SK-N-SH (cell line): ENCODE measurements at regions not wholly inside any gene's neighbourhood (a gene's known extent, or its start where the extent isn't known, plus 50 kb on each side); places are given as distances from the start of the nearest gene placed in this dataset.

ENCODE experiments used
- CTCF ChIA-PET: fragments of 300-600, 350-600 bp; formaldehyde crosslinking; extraction: SDS; loops from one replicate; lab custom pipeline; 2021; lab: Yijun Ruan, JAX
- POLR2A ChIA-PET: fragments of 350-600 bp; sonication (Branson Sonifier 250); formaldehyde crosslinking; extraction: SDS; loops from one replicate; lab custom pipeline; 2020; ENCODE audit warnings: antibody characterized with exemption, inconsistent platforms; lab: Yijun Ruan, JAX
- DNase-seq: peaks from one replicate; pipeline ENCODE4 v3.0.0; 2012
- H2AFZ ChIP-seq: fragments of 200-600 bp; sonication (generic); 2 replicates; pipeline ENCODE4 v1.8.1; 2016; ENCODE audit warnings: antibody characterized with exemption, mild to moderate bottlenecking, low read depth
- H3F3A ChIP-seq: fragments of 200-600 bp; sonication (generic); replicated peaks from 2 replicates; pipeline ENCODE3; 2016; ENCODE audit warnings: antibody characterized with exemption, mild to moderate bottlenecking; ENCODE audit not compliant: insufficient read depth
- H3K27ac ChIP-seq, 2 experiments: fragments of 200-500 bp in 1 of 2; fragments of 200-600 bp in 1 of 2; sonication (Bioruptor generic) in 1 of 2; sonication (generic), shearing (Covaris generic) in 1 of 2; 2 replicates each; pipeline versions ENCODE4 v1.5.1 to v1.6.1; 2014 to 2016; ENCODE audit warnings: low read depth in 2 of 2, inconsistent platforms in 1 of 2, low read length in 1 of 2, mild to moderate bottlenecking in 1 of 2, mixed read lengths in 1 of 2
- H3K27me3 ChIP-seq: fragments of 200-600 bp; sonication (generic), shearing (Covaris generic); 2 replicates; pipeline ENCODE4 v1.6.1; 2016; ENCODE audit warnings: mixed run types; ENCODE audit not compliant: insufficient read depth
- H3K36me3 ChIP-seq, 2 experiments: fragments of 200-500 bp in 1 of 2; fragments of 200-600 bp in 1 of 2; sonication (Bioruptor generic) in 1 of 2; sonication (generic) in 1 of 2; replicated peaks in 1 of 2; 2 replicates each; pipeline versions ENCODE3 to v1.5.1; 2014 to 2016; ENCODE audit warnings: low read length in 1 of 2, mild to moderate bottlenecking in 1 of 2; ENCODE audit not compliant: insufficient read depth in 2 of 2, control insufficient read depth in 1 of 2
- H3K4me1 ChIP-seq, 2 experiments: fragments of 200-500 bp in 1 of 2; fragments of 200-600 bp in 1 of 2; sonication (Bioruptor generic) in 1 of 2; sonication (generic), shearing (Covaris generic) in 1 of 2; 2 replicates each; pipeline versions ENCODE4 v1.5.1 to v1.6.1; 2014 to 2016; ENCODE audit warnings: low read depth in 1 of 2, low read length in 1 of 2, mixed run types in 1 of 2; ENCODE audit not compliant: insufficient read depth in 2 of 2, control insufficient read depth in 1 of 2
- H3K4me2 ChIP-seq: fragments of 200-600 bp; sonication (generic), shearing (Covaris generic); 2 replicates; pipeline ENCODE4 v1.6.1; 2017; ENCODE audit warnings: mixed run types
- H3K4me3 ChIP-seq, 2 experiments: fragments of 200-500 bp in 1 of 2; fragments of 200-600 bp in 1 of 2; sonication (Bioruptor generic) in 1 of 2; sonication (generic), shearing (Covaris generic) in 1 of 2; 2 replicates each; pipeline versions ENCODE4 v1.5.1 to v1.8.1; 2014 to 2016; ENCODE audit warnings: low read depth in 2 of 2, inconsistent platforms in 1 of 2, low read length in 1 of 2, mild to moderate bottlenecking in 1 of 2, mixed read lengths in 1 of 2, moderate library complexity in 1 of 2
- H3K79me2 ChIP-seq: fragments of 200-600 bp; sonication (generic); 2 replicates; pipeline ENCODE4 v1.8.1; 2017; ENCODE audit warnings: mild to moderate bottlenecking; ENCODE audit not compliant: insufficient read depth
- H3K9ac ChIP-seq: fragments of 200-600 bp; sonication (generic); 2 replicates; pipeline ENCODE4 v1.6.1; 2017; ENCODE audit warnings: mixed run types
- H3K9me2 ChIP-seq: fragments of 200-600 bp; sonication (generic); 2 replicates; pipeline ENCODE4 v1.6.1; 2017; ENCODE audit warnings: mixed run types
- H3K9me3 ChIP-seq: fragments of 200-600 bp; sonication (generic); 2 replicates; pipeline ENCODE4 v1.6.1; 2017; ENCODE audit warnings: mixed run types, mild to moderate bottlenecking, moderate library complexity
- H4K20me1 ChIP-seq: fragments of 200-600 bp; sonication (generic); 2 replicates; pipeline ENCODE4 v1.6.1; 2017; ENCODE audit warnings: mild to moderate bottlenecking, mixed run types; ENCODE audit not compliant: insufficient read depth
- ELF1 ChIP-seq: IDR thresholded peaks from 2 replicates; pipeline ENCODE4 v1.4.0; 2012
- EP300 ChIP-seq, 2 experiments: IDR thresholded peaks; 2 replicates each; pipeline versions ENCODE4 v1.4.0 to v1.6.1; 2012; ENCODE audit warnings: borderline replicate concordance in 1 of 2, low read depth in 1 of 2, low read length in 1 of 2
- EZH2phosphoT487 ChIP-seq: fragments of 200-600 bp; sonication (generic); IDR thresholded peaks from 2 replicates; pipeline ENCODE4 v1.6.1; 2017; ENCODE audit warnings: low read depth, mixed run types, mild to moderate bottlenecking, antibody characterized with exemption, moderate library complexity, borderline replicate concordance
- FOXM1 ChIP-seq: IDR thresholded peaks from 2 replicates; pipeline ENCODE4 v1.4.0; 2012; ENCODE audit warnings: low read depth, mild to moderate bottlenecking
- GATA2 ChIP-seq: sonication (generic); formaldehyde crosslinking; IDR thresholded peaks from 2 replicates; pipeline ENCODE4 v1.5.0; 2020; ENCODE audit warnings: mild to moderate bottlenecking, missing genetic modification reagents
- JUND ChIP-seq: IDR thresholded peaks from 2 replicates; pipeline ENCODE4 v1.4.0; 2012
- MXI1 ChIP-seq: IDR thresholded peaks from 2 replicates; pipeline ENCODE4 v1.6.1; 2012; ENCODE audit warnings: mild to moderate bottlenecking, low read depth, low read length, improper control_type of control experiment
- NRF1 ChIP-seq: IDR thresholded peaks from 2 replicates; pipeline ENCODE4 v1.6.1; 2012; ENCODE audit warnings: low read depth, mild to moderate bottlenecking, low read length
- POLR2AphosphoS5 ChIP-seq: IDR thresholded peaks from 2 replicates; pipeline ENCODE4 v1.6.1; 2012; ENCODE audit warnings: low read depth, low read length
- RAD21 ChIP-seq: IDR thresholded peaks from 2 replicates; pipeline ENCODE4 v1.6.1; 2012; ENCODE audit warnings: mild to moderate bottlenecking, low read length
- YY1 ChIP-seq: IDR thresholded peaks from 2 replicates; pipeline ENCODE4 v1.4.0; 2012; ENCODE audit warnings: low read depth, mild to moderate bottlenecking
- WGBS: methylation state at CpG from one replicate; pipeline ENCODE4 v1.1.6; 2017; ENCODE audit warnings: low lambda C conversion rate; 5-methylcytosine and 5-hydroxymethylcytosine counted together
- TF ChIP-seq, protein P1 (sequence below): fragments of 150-350 bp; IDR thresholded peaks from 2 replicates; pipeline ENCODE4 v1.6.1; 2016; ENCODE audit warnings: mild to moderate bottlenecking, low read depth, low read length
- TF ChIP-seq, protein P2 (sequence below): IDR thresholded peaks from 2 replicates; pipeline ENCODE4 v1.4.0; 2012; ENCODE audit warnings: low read depth, borderline replicate concordance
- TF ChIP-seq, protein P3 (sequence below): IDR thresholded peaks from 2 replicates; pipeline ENCODE4; 2012
- TF ChIP-seq, protein P4 (sequence below): IDR thresholded peaks from 2 replicates; pipeline ENCODE4 v1.6.1; 2012; ENCODE audit warnings: mild to moderate bottlenecking, low read depth, low read length, moderate library complexity
- TF ChIP-seq, protein P5 (sequence below): fragments of 200-600 bp; sonication (generic); IDR thresholded peaks from 2 replicates; pipeline ENCODE4 v1.6.1; 2017; ENCODE audit warnings: antibody characterized with exemption, mild to moderate bottlenecking, moderate library complexity
- TF ChIP-seq, protein P6 (sequence below): IDR thresholded peaks from 2 replicates; pipeline ENCODE4 v1.4.0; 2012; ENCODE audit warnings: low read depth, borderline replicate concordance

DNA sequence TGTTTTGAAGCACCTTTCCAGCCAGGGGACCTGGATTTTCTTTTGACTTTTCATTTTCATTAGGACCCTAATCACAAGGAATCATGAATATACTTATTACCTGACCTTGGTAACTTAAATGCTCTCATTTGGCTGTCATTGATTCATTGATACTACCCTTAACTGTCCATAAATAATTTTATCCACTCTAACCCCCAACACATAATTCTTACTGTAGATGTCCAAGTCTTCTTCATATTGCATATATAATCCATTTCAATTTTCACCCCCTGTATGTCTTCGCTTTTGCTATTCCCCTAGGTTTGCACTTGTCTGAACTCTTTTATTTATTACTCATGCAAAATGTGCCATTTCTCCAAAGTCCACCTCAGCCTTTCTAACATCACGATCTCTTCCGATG is 602.9 kb downstream of the MMUT start:
- H3K27ac ChIP-seq: no peak overlapping the region
- DNase-seq: no peak
- no peaks in the 10 kb centered on the region for H3K36me3 ChIP-seq
- peaks cover 4% of the 10 kb centered on the region; the same call in 1 of the 2 replicates for H3K27me3 ChIP-seq
- no peaks in the 10 kb centered on the region for H3K79me2 ChIP-seq
- no peak overlapping the region for H3K9ac ChIP-seq
- H3F3A ChIP-seq: no peaks in the 10 kb centered on the region
- no peaks in the 10 kb centered on the region for H3K4me1 ChIP-seq
- no peak for TF ChIP-seq MXI1
- TF ChIP-seq, protein P1, sequence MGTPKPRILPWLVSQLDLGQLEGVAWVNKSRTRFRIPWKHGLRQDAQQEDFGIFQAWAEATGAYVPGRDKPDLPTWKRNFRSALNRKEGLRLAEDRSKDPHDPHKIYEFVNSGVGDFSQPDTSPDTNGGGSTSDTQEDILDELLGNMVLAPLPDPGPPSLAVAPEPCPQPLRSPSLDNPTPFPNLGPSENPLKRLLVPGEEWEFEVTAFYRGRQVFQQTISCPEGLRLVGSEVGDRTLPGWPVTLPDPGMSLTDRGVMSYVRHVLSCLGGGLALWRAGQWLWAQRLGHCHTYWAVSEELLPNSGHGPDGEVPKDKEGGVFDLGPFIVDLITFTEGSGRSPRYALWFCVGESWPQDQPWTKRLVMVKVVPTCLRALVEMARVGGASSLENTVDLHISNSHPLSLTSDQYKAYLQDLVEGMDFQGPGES: no peak
- TF ChIP-seq ELF1: no peak
- no peak for TF ChIP-seq GATA2 (CRISPR knock-in tag)
- TF ChIP-seq, protein P2, sequence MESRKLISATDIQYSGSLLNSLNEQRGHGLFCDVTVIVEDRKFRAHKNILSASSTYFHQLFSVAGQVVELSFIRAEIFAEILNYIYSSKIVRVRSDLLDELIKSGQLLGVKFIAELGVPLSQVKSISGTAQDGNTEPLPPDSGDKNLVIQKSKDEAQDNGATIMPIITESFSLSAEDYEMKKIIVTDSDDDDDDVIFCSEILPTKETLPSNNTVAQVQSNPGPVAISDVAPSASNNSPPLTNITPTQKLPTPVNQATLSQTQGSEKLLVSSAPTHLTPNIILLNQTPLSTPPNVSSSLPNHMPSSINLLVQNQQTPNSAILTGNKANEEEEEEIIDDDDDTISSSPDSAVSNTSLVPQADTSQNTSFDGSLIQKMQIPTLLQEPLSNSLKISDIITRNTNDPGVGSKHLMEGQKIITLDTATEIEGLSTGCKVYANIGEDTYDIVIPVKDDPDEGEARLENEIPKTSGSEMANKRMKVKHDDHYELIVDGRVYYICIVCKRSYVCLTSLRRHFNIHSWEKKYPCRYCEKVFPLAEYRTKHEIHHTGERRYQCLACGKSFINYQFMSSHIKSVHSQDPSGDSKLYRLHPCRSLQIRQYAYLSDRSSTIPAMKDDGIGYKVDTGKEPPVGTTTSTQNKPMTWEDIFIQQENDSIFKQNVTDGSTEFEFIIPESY: no peak
- TF ChIP-seq POLR2AphosphoS5: no peak
- TF ChIP-seq, protein P3, sequence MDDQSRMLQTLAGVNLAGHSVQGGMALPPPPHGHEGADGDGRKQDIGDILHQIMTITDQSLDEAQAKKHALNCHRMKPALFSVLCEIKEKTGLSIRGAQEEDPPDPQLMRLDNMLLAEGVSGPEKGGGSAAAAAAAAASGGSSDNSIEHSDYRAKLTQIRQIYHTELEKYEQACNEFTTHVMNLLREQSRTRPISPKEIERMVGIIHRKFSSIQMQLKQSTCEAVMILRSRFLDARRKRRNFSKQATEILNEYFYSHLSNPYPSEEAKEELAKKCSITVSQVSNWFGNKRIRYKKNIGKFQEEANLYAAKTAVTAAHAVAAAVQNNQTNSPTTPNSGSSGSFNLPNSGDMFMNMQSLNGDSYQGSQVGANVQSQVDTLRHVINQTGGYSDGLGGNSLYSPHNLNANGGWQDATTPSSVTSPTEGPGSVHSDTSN: no peak
- no peak for TF ChIP-seq FOXM1
- TF ChIP-seq NRF1: no peak
- no peak for TF ChIP-seq EP300 (IDR thresholded peaks at IDR 0.05; ENCODE audit: borderline replicate concordance in 1 of 2, low read depth in 1 of 2, low read length in 1 of 2)
- TF ChIP-seq EZH2phosphoT487: no peak
- H3K9me2 ChIP-seq: no peaks in the 10 kb centered on the region
- H4K20me1 ChIP-seq: no peaks in the 10 kb centered on the region
- ChIA-PET CTCF (no interaction called here), POLR2A (no interaction called here)
- no peak overlapping the region for H3K4me3 ChIP-seq
- H2AFZ ChIP-seq: no peak overlapping the region
- 0 out of 2 replicates have a peak, but pooled peaks cover 6% of the 10 kb centered on the region for H3K9me3 ChIP-seq
- 26% methylated on average over 3 of the region's 3 CpGs for WGBS
- H3K4me2 ChIP-seq: no peak overlapping the region

DNA sequence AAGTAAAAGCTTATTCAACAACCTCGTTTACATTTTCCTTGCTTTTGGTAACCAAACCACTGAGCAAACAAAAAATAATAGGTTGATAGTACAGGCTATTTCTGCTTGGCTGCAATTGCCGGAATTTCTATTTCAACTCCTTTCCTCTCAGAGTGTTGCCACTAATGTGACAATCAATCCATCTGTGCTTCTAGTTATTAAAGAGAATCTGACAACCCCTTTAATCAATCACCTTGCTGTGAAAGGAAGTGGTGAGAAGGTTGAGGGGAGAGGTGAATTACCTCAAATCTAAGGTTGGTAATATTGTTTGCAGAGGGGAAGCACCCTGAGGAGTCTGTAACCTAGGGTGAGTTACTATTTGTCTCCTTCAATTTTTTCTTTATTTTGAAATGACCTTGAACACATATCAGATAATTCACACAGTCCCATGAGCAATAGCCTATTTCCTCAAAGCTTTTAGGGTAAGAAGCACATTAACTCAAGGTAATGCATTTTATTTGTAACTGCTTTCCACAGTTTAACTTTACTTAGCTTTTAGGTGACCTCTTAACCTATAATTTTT is 603.4 kb downstream of the MMUT start:
- no peak overlapping the region for H3K9ac ChIP-seq
- no peaks in the 10 kb centered on the region for H3K4me1 ChIP-seq
- ChIA-PET CTCF (no interaction called here), POLR2A (no interaction called here)
- no peak for DNase-seq
- H3K4me3 ChIP-seq: no peak overlapping the region
- H2AFZ ChIP-seq: no peak overlapping the region
- H3K36me3 ChIP-seq: no peaks in the 10 kb centered on the region
- H4K20me1 ChIP-seq: no peaks in the 10 kb centered on the region
- H3K27me3 ChIP-seq: peaks cover 4% of the 10 kb centered on the region; the same call in 1 of the 2 replicates
- H3K79me2 ChIP-seq: no peaks in the 10 kb centered on the region
- 0 out of 2 replicates have a peak, but pooled peaks cover 5% of the 10 kb centered on the region for H3K9me3 ChIP-seq
- 7% methylated on average over 2 of the region's 2 CpGs for WGBS
- no peaks in the 10 kb centered on the region for H3F3A ChIP-seq
- H3K27ac ChIP-seq: no peak overlapping the region
- H3K9me2 ChIP-seq: no peaks in the 10 kb centered on the region
- H3K4me2 ChIP-seq: no peak overlapping the region
- TF ChIP-seq, protein P4, sequence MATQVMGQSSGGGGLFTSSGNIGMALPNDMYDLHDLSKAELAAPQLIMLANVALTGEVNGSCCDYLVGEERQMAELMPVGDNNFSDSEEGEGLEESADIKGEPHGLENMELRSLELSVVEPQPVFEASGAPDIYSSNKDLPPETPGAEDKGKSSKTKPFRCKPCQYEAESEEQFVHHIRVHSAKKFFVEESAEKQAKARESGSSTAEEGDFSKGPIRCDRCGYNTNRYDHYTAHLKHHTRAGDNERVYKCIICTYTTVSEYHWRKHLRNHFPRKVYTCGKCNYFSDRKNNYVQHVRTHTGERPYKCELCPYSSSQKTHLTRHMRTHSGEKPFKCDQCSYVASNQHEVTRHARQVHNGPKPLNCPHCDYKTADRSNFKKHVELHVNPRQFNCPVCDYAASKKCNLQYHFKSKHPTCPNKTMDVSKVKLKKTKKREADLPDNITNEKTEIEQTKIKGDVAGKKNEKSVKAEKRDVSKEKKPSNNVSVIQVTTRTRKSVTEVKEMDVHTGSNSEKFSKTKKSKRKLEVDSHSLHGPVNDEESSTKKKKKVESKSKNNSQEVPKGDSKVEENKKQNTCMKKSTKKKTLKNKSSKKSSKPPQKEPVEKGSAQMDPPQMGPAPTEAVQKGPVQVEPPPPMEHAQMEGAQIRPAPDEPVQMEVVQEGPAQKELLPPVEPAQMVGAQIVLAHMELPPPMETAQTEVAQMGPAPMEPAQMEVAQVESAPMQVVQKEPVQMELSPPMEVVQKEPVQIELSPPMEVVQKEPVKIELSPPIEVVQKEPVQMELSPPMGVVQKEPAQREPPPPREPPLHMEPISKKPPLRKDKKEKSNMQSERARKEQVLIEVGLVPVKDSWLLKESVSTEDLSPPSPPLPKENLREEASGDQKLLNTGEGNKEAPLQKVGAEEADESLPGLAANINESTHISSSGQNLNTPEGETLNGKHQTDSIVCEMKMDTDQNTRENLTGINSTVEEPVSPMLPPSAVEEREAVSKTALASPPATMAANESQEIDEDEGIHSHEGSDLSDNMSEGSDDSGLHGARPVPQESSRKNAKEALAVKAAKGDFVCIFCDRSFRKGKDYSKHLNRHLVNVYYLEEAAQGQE: no peak
- TF ChIP-seq NRF1: no peak
- TF ChIP-seq RAD21: no peak
- no peak for TF ChIP-seq JUND
- TF ChIP-seq, protein P5, sequence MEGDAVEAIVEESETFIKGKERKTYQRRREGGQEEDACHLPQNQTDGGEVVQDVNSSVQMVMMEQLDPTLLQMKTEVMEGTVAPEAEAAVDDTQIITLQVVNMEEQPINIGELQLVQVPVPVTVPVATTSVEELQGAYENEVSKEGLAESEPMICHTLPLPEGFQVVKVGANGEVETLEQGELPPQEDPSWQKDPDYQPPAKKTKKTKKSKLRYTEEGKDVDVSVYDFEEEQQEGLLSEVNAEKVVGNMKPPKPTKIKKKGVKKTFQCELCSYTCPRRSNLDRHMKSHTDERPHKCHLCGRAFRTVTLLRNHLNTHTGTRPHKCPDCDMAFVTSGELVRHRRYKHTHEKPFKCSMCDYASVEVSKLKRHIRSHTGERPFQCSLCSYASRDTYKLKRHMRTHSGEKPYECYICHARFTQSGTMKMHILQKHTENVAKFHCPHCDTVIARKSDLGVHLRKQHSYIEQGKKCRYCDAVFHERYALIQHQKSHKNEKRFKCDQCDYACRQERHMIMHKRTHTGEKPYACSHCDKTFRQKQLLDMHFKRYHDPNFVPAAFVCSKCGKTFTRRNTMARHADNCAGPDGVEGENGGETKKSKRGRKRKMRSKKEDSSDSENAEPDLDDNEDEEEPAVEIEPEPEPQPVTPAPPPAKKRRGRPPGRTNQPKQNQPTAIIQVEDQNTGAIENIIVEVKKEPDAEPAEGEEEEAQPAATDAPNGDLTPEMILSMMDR: no peak
- TF ChIP-seq ELF1: no peak
- TF ChIP-seq, protein P6, sequence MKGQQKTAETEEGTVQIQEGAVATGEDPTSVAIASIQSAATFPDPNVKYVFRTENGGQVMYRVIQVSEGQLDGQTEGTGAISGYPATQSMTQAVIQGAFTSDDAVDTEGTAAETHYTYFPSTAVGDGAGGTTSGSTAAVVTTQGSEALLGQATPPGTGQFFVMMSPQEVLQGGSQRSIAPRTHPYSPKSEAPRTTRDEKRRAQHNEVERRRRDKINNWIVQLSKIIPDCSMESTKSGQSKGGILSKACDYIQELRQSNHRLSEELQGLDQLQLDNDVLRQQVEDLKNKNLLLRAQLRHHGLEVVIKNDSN: no peak
- TF ChIP-seq YY1: no peak
